ENCODE measurements at regions not wholly inside any gene's neighbourhood (a gene's known extent, or its start where the extent isn't known, plus 50 kb on each side); places are given as distances from the start of the nearest gene placed in this dataset.
"Not testable (repeated sequence)": the region's sequence is repeated elsewhere in the genome, so short reads cannot be mapped to it uniquely, and the experiment has no call there.

DNA sequence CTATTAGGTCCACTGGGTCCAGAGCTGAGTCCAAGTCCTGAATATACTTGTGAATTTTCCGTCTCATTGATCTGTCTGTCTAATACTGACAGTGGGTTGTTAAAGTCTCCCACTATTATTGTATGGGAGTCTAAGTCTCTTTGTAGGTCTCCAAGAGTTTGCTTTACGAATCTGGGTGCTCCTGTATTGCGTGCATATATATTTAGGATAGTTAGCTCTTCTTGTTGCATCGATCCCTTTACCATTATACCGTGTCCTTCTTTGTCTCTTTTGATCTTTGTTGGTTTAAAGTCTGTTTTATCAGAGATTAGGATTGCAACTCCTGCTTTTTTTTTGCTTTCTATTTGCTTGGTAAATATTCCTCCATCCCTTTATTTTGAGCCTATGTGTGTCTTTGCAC, 1289.5 kb upstream of the NUDT12 start:
- DNase-seq (ENCODE audit: low spot score): not testable (repeated sequence)

DNA sequence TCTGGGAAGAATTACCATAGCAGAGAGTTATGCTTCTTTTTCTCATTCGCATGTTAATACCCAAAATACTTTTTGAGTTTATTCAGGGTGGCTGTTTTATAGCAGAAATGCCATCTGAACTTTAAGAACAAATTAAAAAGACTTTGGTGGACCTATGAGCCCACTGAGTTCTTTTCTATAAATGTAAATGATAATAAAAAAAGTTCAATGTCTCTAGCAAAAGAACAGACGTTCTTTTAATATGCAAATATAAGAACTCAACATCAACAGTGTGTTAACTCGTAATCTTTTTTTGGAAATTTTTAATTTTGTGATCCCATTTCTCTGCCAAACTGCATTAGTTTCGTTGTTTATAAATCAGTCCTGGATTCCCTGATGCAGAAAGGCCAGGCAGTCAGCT, 1283.0 kb upstream of the NUDT12 start:
- no peak for DNase-seq (ENCODE audit: low spot score)

DNA sequence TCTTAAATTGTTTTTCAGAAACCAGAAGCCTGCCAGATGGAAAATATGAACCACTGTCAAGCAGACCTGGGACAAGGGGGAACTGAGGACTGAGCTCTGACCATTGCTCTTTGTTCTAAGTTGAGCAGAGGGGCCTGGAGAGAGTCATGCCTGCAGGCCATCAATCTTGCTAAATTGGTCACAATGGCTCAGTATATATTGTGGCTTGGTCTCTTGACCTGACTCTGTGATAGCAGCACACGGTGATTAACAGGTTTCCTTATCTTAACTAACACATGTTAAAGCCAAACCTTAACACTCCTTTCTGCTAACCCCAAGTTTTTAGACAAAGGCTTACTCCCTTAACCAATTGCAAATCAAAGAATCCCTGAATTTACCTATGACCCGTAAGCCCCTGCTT, 1281.2 kb upstream of the NUDT12 start:
- no peak for DNase-seq (ENCODE audit: low spot score)

DNA sequence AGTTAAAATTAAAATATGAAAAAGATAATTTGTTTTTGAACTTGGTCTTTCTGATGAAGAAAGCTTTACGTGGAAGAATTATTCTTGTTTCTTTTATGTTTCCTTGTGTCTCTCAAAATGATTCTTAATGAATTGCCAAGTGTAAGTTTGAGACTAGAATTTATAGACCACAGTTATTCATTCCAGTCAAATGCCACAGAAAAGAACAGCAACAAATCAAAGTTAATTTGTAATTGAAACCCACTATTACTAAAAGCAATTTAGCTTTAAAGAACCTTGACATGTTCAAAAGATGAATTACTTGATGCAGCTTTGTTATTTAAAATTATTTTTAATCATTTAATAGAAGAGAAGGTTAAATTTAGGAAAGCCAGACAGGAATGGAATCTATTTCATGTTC, 1277.7 kb upstream of the NUDT12 start:
- no peak for DNase-seq (ENCODE audit: low spot score)

DNA sequence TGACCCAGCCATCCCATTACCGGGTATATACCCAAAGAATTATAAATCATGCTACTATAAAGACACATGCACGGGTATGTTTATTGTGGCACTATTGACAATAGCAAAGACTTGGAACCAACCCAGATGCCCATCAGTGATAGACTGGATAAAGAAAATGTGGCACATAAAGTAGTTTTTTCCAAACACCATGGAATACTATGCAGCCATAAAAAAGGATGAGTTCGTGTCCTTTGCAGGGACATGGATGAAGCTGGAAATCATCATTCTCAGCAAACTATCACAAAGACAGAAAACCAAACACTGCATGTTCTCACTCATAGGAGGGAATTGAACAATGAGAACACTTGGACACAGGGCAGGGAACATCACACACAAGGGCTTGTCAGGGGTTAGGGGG, 1268.9 kb upstream of the NUDT12 start:
- DNase-seq (ENCODE audit: low spot score): not testable (repeated sequence)

DNA sequence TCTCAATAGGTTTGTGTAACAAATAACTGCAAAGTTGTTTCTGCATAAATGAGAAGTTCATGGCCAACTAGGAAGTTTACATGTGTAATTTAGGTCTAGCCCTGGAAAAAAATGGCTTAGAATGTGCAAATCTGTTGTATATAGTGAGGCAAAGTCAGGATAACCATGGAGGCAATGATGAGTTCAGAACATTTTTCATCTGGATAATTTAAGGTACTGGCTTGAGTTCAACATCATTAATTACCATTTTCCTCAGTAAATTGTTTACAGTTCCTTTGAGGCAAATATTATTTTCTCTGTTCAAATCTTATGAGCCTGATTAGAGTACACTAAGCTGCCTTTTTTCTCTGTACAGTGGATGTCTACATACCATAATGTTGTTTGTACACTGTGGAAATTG, 1259.0 kb upstream of the NUDT12 start:
- no peak for DNase-seq (ENCODE audit: low spot score)

DNA sequence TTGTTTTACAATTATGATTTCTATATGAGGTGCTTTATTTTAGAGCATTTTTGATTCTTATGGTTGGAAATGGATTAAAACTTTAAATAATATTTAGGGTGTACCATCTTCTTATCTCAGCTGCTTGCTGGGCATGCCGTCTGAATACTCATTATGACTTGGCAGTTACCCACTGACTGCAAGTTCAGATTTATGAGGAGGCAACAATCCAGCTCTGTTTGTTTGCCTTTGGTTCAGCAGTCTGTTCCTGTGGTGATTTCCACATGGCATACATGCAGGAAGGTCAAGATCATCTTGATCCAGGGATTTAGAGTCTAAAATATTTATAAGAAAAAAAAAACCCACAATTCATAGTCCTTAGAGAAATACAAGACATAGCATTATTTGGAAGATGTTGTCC, 1254.5 kb upstream of the NUDT12 start:
- no peak for DNase-seq (ENCODE audit: low spot score)

DNA sequence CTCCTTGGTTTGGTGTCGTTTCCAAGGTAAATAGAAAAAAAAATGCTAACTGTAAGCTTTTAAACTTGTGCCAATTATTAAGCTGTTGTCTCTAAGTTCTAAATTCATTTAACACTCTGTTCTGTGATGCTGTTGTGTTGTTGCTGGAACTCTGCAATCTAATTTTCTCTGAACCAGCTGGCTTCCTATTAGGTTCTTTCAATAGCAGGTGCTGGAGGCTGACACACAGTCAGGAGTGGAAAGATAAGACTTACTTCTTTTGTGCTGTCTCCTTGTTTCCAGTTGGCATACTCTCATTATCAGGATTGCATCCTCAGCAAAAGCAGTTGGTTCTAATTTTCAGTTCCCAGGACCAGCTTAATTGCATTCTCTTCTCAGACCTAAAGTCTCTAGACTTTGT, 1252.6 kb upstream of the NUDT12 start:
- no peak for DNase-seq (ENCODE audit: low spot score)

DNA sequence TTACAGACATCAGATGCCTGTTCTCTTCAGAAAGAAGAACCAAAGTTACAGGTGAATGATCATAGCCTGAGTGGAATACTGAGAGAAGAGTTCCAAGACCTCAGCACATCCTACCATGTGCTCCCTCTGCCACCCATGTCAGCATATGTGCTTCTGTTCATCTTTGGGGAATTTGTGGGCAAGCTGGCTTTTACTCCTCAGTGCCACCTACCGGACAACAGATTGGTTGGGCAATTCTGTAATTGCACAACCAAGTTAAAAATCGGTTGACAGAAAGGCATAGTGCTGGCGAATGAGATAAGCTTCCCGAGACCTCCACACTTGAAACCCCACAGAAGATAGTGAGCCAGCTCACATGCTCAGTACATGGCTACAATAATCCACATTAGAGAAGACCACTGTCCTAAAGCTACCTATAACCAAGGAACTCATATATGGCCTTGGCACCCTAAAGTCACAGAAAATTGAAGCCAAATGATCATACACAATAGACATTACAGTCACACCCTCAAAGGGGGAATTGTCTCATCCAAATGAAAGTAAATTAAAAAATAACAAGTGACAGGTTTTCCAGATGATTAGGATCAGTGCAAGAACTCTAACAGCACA, 1238.0 kb upstream of the NUDT12 start:
- DNase-seq (ENCODE audit: low spot score): no peak

DNA sequence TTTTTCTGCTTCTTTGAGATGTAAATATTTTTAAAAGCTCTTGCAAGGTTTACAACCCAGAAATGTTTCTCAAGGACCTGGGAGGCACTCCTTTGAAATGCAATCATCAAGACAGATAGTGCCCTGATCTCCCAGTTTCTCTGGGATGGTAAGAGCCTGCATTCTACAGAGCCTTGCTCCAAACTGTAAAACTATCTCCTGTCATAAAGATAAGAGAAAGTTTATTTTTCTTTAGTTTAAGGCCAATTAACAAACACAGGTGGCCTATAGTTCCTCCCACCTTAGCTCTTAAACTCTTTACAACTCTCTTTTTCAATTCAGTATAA, 1231.1 kb upstream of the NUDT12 start:
- no peak for DNase-seq (ENCODE audit: low spot score)

DNA sequence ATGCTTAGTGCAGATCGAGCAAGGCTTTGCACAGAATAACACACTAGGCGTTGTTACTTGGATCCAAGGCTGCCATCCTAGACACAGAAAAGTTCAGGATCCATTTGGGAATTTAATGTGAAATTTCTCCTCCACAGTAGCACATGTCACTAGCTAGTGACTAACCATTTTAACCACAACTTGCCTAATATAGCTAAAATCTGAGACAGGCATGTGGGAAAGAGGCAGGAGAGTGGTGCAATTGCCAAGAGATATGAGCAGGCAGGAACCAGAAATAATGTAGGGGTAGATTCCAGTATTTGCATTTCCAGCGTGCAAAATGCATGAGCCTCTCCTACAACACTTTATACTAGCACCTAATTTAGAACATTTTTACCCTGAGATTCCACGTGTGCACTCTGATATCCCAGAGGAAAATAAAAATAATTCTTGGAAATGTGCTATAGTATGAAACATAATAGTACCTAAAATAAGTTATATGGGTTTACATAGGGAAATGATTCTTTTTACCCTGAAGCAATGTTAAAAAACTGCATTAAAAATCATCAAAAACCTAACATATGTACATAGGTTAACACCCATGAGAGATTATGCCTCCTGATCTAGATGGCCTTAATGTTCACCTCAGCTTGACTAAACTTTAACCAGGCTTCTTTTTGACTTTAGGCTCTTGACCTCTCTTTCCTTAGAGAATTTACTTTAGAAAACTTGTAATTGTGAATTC, 1230.6 kb upstream of the NUDT12 start:
- no peak for DNase-seq (ENCODE audit: low spot score)

DNA sequence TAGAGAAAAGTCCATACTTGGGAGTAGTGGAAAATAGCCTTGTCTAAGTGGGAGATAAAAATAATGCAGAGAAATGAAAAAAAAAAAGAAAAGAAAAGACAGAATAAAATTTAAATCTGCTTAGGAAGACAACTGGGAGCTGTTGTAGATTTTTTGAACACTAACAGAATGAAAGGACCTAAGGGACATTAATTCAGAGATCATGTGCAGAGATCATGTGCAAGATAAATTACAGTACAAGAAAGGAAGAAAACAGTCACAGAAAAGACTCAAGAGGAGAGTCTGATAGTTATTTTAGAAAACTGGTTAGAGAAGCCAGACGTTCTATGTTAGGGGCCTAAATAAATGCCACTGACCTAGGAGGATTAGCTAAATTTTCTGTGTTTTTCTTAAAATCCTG, 1226.8 kb upstream of the NUDT12 start:
- DNase-seq (ENCODE audit: low spot score): no peak

DNA sequence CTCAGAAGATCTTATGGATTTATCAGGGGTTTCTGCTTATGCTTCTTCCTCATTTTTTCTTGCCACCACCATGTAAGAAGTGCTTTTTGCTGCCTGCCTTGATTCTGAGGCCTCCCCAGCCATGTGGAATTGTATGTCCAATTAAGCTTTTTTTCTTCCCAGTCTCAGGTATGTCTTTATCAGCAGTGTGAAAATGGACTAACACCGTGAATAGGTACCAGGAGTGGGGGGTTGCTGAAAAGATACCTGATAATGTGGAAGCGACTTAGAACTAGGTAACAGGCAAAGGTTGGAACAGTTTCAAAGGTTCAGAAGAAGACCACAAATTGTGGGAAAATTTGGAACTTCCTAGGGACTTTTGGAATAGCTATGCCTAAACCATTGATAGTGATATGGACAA, 1222.5 kb upstream of the NUDT12 start:
- DNase-seq (ENCODE audit: low spot score): no peak

DNA sequence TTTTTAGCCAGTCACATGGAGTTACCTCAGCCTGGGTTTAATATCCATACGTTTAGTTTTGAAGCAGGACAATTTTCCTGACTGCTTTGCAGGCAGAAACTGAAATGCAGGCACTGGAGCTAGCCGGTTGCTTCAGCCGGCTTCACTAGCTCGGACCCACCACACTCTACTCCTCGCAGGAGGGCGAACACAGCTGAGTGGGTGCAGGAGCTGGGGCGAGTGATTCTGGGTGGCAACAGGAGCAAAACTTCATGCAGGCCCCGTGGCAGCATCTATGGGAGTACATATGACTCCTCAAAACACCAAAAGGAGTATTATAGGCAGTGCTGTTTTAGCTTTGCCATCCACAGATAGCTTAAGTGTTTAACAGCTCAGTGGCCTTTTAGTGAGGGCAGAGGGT, 1211.8 kb upstream of the NUDT12 start:
- no peak for DNase-seq (ENCODE audit: low spot score)

DNA sequence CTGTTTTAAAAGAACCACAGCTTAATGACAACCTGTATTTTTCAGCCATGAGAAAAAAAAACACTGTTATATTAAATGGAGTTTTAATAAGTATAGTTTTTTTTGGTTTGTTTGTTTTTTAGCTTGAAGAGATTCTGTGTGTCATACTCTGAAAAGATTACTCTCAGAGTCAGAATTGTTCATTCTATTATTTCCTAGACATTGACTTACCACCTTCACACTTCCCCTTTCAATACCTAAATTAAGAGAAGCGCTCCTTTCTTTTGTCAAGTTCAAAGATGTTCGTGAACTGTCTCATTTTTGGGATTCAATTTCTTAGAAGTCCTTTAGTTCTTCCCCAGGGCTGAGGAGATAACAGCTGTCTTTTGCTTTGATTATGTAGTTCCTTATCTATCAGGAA, 1201.6 kb upstream of the NUDT12 start:
- no peak for DNase-seq (ENCODE audit: low spot score)

DNA sequence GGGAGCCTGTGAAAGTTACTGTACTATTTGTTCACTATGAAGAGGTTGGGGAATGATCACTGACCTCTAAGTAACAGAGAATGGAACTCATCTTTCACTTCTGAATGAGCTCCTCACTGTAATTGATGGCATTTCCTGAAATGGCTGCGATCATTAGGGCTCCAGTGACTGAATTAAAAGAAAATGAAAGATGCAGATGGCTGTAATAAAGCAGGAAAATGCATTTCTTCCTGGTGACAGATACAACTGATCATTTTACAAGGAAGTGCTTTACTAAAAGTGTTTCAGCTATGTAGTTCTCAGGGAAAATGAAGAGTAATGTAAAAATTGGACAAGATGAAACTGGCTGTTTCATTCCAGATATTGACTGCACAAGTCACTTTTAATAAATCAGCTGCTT, 1200.6 kb upstream of the NUDT12 start:
- DNase-seq (ENCODE audit: low spot score): no peak

DNA sequence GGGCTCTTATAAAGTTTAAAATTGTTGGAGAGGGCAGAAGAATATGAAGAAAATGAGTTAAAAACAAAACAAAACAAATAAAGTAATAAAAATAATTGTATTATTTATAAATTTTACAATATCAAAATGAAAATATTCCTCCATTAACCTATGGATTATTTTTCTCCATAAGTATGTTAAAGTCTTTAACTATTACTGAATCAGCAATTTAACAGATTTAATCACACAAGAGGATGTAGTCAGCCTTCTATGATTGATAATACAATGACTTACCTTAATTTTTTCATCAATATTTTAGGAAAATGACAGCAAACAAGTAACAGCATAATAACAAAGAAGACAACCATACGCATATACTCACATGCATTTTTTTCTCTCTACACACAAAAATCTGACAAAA, 1195.3 kb upstream of the NUDT12 start:
- no peak for DNase-seq (ENCODE audit: low spot score)

DNA sequence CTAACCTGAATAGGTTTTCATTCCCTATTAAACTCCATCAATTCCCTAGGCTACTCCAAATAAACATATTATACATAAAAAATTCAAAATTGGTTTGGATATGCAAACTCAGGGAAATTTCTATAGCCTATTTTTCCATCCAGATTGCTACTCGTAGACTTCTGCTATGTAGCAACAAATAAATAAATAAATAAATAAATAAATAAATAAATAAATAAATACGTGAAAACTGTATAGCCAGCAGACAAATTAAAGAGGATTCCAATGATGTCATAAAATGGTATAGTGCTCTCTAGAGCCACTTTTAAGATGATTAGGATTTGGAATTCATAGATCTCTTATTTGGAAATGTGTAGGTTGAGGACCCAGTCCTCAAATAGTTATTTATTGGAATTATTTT, 1193.2 kb upstream of the NUDT12 start:
- DNase-seq (ENCODE audit: low spot score): no peak

DNA sequence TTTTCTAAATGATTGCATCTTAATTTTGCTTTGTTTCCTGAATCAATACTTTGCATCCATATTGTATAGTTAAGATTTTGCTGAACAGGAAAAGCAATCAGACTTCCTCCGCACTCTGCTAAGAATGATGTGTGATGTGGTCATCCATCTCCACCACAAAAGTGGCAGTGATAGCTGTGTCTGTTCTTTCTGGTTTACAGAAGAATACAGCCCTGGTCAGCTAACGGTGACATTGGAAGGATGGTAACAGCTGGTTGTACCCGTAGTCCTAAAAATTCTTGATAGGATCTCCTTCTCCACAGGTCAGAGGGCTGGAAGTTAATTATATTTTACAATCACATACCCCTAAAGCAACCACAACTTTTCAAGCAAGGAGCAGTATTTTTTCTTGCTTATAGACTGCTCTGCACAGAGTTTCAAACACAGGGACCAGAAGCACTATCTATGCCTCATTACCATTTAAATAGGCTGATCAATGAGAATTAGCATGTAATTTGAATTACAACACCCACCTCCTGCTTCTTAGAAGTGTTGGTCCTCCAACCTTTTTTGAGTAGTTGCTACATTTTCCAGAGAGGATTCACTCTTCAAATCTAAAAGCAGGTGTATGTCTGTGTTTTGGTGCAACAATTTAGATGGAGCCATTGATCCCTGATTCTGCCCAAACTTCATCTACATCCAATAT, 1191.9 kb upstream of the NUDT12 start:
- no peak for DNase-seq (ENCODE audit: low spot score)

DNA sequence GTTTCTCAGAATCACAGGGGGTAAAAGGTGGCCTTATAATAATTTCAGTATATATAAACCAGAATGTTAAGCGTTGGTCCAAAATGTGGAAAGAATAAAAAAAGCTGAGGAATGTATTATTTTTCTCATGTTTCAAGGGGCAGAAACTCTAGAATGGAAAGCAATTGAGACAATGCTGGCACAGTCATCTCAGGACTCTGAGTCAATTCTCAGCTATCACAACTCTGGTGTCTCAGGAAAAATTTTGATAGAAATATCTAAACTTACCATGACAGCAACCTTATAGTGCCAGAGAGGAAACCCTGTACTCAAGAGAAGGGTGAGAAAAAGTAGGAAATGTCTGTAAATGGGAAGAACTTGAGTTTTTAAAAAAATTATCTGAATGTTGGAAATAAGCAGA, 1189.4 kb upstream of the NUDT12 start:
- no peak for DNase-seq (ENCODE audit: low spot score)

DNA sequence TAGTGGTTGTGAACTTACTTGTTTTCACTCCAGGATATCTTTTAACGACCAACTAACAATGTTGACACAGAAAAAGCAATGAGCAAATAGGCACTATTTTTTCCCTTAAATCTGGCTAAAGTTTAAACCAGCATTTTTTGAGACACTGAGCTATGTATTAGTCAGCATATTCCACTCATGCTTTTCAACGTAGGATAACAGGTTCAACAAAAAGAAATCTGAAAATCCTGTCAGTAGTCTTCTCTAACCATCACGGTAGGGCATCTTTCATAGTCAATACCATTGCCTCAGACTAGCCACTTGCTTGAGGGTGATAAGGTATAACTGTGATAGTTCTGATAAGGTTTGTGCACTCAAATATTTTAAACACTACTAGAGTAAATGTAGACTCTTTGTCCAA, 1177.3 kb upstream of the NUDT12 start:
- DNase-seq (ENCODE audit: low spot score): no peak

DNA sequence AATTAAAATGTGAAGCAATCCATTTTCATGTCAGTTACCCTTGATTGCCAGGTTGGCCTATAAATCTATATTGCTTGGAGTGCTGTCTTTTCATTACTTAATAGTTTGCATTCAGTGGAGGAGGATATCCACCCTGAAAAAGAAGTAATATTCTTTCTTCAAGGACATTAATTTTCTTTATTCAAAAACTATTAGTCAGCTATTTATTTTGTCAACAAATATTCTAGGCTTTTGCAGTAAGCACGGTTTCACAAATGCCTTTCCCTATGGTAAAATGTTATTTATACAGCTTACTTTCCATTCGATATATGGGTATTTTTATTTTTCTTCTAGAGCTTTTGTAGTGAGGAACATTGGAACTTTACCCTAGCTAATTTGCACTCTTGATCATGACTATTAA, 1176.9 kb upstream of the NUDT12 start:
- no peak for DNase-seq (ENCODE audit: low spot score)

DNA sequence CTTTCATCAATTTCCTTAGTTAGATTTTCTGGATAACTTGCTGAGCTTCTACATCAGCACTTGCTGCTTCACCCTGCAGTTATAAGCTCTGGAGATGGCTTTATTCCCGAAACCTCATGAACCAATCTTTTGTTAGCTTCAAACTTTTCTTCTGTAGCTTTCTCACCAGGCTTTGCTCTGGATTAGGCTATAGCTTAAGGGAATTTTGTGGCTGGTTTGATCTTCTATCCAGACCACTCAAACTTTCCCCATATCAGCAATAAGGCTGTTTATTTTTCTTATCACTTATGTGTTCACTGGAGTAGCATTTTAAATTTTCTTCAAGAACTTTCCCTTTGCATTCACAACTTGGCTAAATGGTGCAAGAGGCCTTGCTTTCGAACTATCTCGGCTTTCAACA, 1173.5 kb upstream of the NUDT12 start:
- no peak for DNase-seq (ENCODE audit: low spot score)

DNA sequence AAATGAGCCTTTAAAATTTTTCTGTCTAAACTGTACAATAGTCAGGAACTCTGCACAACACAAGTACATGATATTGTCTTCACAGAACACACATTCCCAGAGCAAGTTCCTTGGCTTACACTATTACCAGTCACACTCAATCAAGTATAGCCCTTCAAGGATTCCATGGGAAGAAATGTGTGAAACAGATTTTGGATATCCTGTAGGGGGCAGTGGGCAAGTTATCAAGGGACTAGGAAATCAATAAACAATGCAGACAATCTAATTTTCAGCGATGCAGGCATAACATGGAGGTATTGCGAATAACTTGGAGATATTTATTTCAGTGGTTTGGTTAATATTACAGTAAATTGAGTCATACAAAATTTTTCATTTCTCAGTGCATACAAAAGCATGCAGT, 1171.5 kb upstream of the NUDT12 start:
- DNase-seq (ENCODE audit: low spot score): no peak

Data from pons (tissue), 1 donor.